ENCODE measurements at regions not wholly inside any gene's neighbourhood (a gene's known extent, or its start where the extent isn't known, plus 50 kb on each side); places are given as distances from the start of the nearest gene placed in this dataset.

- Mint-ChIP-seq H3K4me3 (no peak overlapping the region), H3K4me1 (ENCODE audit: low read depth) (peaks cover 6% of the 10 kb centered on the region), H3K27me3 (ENCODE audit: low read depth) (peaks cover 20% of the 10 kb centered on the region), H3K9me3 (no peaks in the 10 kb centered on the region), H3K27ac (no peak overlapping the region), H3K36me3 (ENCODE audit: low read depth) (no peaks in the 10 kb centered on the region)
Measured at GRCh38 chr2:196420143-196420542, 219.4 kb upstream of the CCDC150 start.

DNA sequence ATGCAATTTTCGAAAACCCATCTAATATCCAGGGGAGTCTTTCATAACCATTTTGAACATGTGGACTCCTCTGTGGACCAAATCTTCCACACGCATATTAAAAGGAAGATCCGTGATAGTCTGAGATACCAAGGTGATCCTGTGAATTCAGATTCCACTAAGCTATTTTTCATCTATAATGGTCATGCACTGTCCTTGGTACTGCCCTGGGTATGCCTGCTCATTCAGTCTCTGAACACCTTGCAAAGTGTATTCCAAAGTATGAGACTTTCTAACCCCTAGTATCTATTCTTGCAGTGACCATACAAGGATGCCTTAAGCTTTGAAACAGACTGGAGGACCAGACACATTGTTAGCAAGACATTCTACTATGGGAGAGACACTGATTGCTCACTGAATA, 217.6 kb upstream of the CCDC150 start:
- peaks cover 21% of the 10 kb centered on the region for H3K27me3 Mint-ChIP-seq (ENCODE audit: low read depth)
- no peak overlapping the region for H3K4me3 Mint-ChIP-seq
- H3K27ac Mint-ChIP-seq, result no peak overlapping the region
- H3K36me3 Mint-ChIP-seq (ENCODE audit: low read depth), result no peaks in the 10 kb centered on the region
- H3K9me3 Mint-ChIP-seq, result no peaks in the 10 kb centered on the region
- H3K4me1 Mint-ChIP-seq (ENCODE audit: low read depth), result no peaks in the 10 kb centered on the region

DNA sequence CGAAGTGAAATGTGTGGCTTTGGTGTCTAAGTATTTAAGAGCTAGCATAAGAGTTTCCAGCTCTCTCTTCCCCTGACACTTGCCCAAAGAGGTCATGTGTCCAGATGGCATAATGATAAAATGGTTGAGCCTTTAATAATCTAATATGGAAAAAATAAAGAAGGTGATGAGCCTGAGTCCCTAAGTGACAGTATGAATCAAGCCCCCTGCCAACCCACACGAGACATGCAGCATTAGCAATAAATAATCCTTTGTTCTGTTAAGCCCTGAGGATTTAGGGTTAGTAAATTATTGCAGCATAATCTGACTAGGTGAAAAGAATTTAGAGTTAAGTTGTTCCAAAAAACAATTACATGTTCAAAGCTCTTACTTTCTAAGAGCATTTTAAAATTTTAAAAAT, 217.2 kb upstream of the CCDC150 start:
- no peak overlapping the region for H3K4me3 Mint-ChIP-seq
- H3K27me3 Mint-ChIP-seq (ENCODE audit: low read depth), result peaks cover 21% of the 10 kb centered on the region
- H3K36me3 Mint-ChIP-seq (ENCODE audit: low read depth), result no peaks in the 10 kb centered on the region
- H3K27ac Mint-ChIP-seq, result no peak overlapping the region
- no peaks in the 10 kb centered on the region for H3K9me3 Mint-ChIP-seq
- no peaks in the 10 kb centered on the region for H3K4me1 Mint-ChIP-seq (ENCODE audit: low read depth)

- Mint-ChIP-seq H3K27ac (no peak overlapping the region), H3K27me3 (ENCODE audit: low read depth) (peaks cover 24% of the 10 kb centered on the region), H3K36me3 (ENCODE audit: low read depth) (no peaks in the 10 kb centered on the region), H3K4me3 (no peak overlapping the region), H3K4me1 (ENCODE audit: low read depth) (peaks cover 4% of the 10 kb centered on the region), H3K9me3 (no peaks in the 10 kb centered on the region)
Measured at GRCh38 chr2:196426122-196426521, 213.4 kb upstream of the CCDC150 start.

DNA sequence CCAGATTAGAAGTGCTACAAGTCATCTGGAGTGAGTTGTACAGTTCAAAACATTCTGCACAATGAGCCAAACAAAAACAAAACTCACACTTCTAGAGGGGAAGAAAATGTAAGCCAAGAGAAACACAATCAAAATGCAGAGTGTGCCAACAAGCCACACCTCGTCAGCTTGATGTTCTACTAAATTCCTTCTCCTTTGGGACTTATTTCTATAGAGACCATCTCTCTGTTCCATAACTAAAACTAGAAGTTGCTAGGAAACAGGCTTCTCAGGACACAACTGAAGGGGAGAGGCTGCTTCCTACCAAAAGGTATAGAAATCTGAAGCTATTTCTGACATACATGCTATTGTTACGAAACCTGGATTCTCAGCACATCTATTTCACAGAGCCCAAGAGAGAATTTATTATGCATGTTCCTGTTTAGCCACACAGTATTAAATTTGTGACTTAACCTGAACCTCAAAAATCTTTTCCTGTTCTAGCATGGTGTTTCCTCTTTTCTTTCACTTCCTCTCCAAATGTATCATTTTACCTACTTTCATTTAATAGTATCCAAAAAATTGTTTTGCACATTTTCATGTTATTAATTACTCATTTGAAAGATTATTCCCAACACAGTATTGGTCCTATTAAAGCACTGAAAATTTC, 211.4 kb upstream of the CCDC150 start:
- H3K9me3 Mint-ChIP-seq, result no peaks in the 10 kb centered on the region
- H3K27me3 Mint-ChIP-seq (ENCODE audit: low read depth), result peaks cover 27% of the 10 kb centered on the region
- peaks cover 4% of the 10 kb centered on the region for H3K4me1 Mint-ChIP-seq (ENCODE audit: low read depth)
- no peak overlapping the region for H3K27ac Mint-ChIP-seq
- H3K36me3 Mint-ChIP-seq (ENCODE audit: low read depth), result no peaks in the 10 kb centered on the region
- no peak overlapping the region for H3K4me3 Mint-ChIP-seq

- no peak overlapping the region for H3K27ac Mint-ChIP-seq
- no peaks in the 10 kb centered on the region for H3K9me3 Mint-ChIP-seq
- H3K4me1 Mint-ChIP-seq (ENCODE audit: low read depth), result peaks cover 4% of the 10 kb centered on the region
- H3K4me3 Mint-ChIP-seq, result no peak overlapping the region
- no peaks in the 10 kb centered on the region for H3K36me3 Mint-ChIP-seq (ENCODE audit: low read depth)
- peaks cover 30% of the 10 kb centered on the region for H3K27me3 Mint-ChIP-seq (ENCODE audit: low read depth)
Measured at GRCh38 chr2:196431076-196431475, 208.4 kb upstream of the CCDC150 start.

- H3K36me3 Mint-ChIP-seq (ENCODE audit: low read depth), result no peaks in the 10 kb centered on the region
- H3K9me3 Mint-ChIP-seq, result no peaks in the 10 kb centered on the region
- no peak overlapping the region for H3K4me3 Mint-ChIP-seq
- H3K4me1 Mint-ChIP-seq (ENCODE audit: low read depth), result peaks cover 4% of the 10 kb centered on the region
- no peak overlapping the region for H3K27ac Mint-ChIP-seq
- H3K27me3 Mint-ChIP-seq (ENCODE audit: low read depth), result peaks cover 30% of the 10 kb centered on the region
Measured at GRCh38 chr2:196431957-196432356, 207.6 kb upstream of the CCDC150 start.

GRCh38 chr2:196433116-196433515, 206.4 kb upstream of the CCDC150 start:
- no peak overlapping the region for H3K27ac Mint-ChIP-seq
- no peak overlapping the region for H3K4me3 Mint-ChIP-seq
- peaks cover 2% of the 10 kb centered on the region for H3K4me1 Mint-ChIP-seq (ENCODE audit: low read depth)
- no peaks in the 10 kb centered on the region for H3K36me3 Mint-ChIP-seq (ENCODE audit: low read depth)
- peaks cover 37% of the 10 kb centered on the region for H3K27me3 Mint-ChIP-seq (ENCODE audit: low read depth)
- H3K9me3 Mint-ChIP-seq, result no peaks in the 10 kb centered on the region

DNA sequence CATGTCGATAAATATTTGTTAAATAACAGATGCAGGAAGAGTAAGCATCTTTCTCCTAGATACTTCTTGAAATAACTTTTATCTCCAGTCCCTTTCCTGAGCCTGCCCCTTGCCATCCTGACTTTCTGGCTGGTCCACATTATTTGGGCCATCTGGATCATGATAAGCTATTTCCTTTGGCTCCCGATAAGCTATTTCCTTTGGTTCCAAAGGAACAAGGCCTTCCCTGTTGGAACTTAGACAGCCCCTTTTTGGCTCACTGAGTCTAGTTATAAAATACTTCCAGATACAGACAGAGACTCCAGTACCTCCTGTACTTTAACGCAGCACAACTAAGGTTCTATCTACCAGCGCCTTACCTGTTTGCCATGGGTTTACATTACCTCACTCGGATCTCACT, 205.3 kb upstream of the CCDC150 start:
- Mint-ChIP-seq H3K27me3 (ENCODE audit: low read depth) (peaks cover 41% of the 10 kb centered on the region), H3K4me3 (no peak overlapping the region), H3K27ac (no peak overlapping the region), H3K9me3 (no peaks in the 10 kb centered on the region), H3K4me1 (ENCODE audit: low read depth) (no peaks in the 10 kb centered on the region), H3K36me3 (ENCODE audit: low read depth) (no peaks in the 10 kb centered on the region)

DNA sequence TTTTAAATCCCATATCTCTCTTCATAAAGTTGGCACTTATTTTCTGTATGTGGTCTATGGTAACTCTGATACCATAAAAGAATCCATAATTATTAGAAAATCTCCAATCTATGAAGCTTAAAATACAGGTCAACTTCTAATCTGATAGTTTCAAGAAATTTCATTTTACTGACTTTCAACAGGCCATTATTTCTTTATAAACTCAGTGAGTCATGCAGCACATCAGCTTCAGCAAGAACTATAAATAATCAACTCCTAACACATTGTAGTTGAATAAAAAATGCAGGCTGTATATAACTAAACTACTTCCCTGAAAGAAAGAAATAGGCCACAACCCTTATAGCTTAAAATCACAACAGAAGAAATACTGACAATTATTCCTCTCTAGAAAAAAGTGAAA, 204.3 kb upstream of the CCDC150 start:
- Mint-ChIP-seq H3K27me3 (ENCODE audit: low read depth) (peaks cover 41% of the 10 kb centered on the region), H3K4me1 (ENCODE audit: low read depth) (no peaks in the 10 kb centered on the region), H3K9me3 (no peaks in the 10 kb centered on the region), H3K4me3 (no peak overlapping the region), H3K27ac (no peak overlapping the region), H3K36me3 (ENCODE audit: low read depth) (no peaks in the 10 kb centered on the region)

GRCh38 chr2:196437626-196438025, 201.9 kb upstream of the CCDC150 start:
- Mint-ChIP-seq H3K4me1 (ENCODE audit: low read depth) (no peaks in the 10 kb centered on the region), H3K36me3 (ENCODE audit: low read depth) (no peaks in the 10 kb centered on the region), H3K9me3 (no peaks in the 10 kb centered on the region), H3K4me3 (no peak overlapping the region), H3K27me3 (ENCODE audit: low read depth) (peaks cover 37% of the 10 kb centered on the region), H3K27ac (no peak overlapping the region)

- Mint-ChIP-seq H3K4me1 (ENCODE audit: low read depth) (no peaks in the 10 kb centered on the region), H3K9me3 (no peaks in the 10 kb centered on the region), H3K27me3 (ENCODE audit: low read depth) (peaks cover 25% of the 10 kb centered on the region), H3K4me3 (no peak overlapping the region), H3K36me3 (ENCODE audit: low read depth) (no peaks in the 10 kb centered on the region), H3K27ac (no peak overlapping the region)
Measured at GRCh38 chr2:196439760-196440159, 199.8 kb upstream of the CCDC150 start.

DNA sequence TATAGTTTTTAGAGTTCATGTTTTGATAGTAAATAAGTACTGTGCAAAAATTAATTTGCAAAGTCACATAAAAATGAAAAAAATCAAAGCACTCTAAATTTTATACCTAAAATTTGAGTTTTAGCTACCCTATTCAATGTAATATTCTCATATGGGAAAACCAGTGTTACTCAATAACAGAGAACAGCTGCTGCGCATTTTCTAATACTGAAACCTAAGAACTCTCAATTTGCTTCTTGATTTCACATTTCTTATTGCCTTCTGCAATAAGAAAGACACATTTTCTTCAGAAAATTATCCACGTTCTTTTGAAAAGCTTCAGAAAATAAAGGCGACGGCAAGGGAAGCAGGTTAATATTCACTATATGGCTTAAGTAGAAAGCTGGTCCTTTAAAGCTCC, 199.1 kb upstream of the CCDC150 start:
- Mint-ChIP-seq H3K9me3 (no peaks in the 10 kb centered on the region), H3K4me1 (ENCODE audit: low read depth) (no peaks in the 10 kb centered on the region), H3K36me3 (ENCODE audit: low read depth) (no peaks in the 10 kb centered on the region), H3K4me3 (no peak overlapping the region), H3K27me3 (ENCODE audit: low read depth) (peaks cover 30% of the 10 kb centered on the region), H3K27ac (no peak overlapping the region)

DNA sequence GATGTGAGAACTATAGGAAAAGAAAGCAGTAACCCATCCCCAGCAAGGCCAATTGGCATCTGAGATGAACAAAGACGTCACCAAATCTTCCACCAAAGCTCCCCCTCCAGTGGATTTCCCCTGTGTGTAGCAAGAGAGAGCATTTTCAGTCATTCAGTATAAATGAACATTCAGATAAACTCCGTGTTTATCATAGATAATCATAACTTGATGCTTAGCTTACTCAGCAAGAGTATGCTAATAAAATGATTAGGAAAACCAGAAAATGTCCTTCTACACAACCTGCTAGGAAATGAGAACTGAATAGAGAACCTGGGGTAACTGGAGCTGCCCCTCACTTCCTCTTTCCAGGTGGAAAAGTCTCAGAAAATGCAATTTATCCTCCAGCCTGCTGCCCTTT, 198.0 kb upstream of the CCDC150 start:
- Mint-ChIP-seq H3K9me3 (no peaks in the 10 kb centered on the region), H3K27me3 (ENCODE audit: low read depth) (peaks cover 38% of the 10 kb centered on the region), H3K4me3 (no peak overlapping the region), H3K36me3 (ENCODE audit: low read depth) (no peaks in the 10 kb centered on the region), H3K27ac (no peak overlapping the region), H3K4me1 (ENCODE audit: low read depth) (no peaks in the 10 kb centered on the region)

DNA sequence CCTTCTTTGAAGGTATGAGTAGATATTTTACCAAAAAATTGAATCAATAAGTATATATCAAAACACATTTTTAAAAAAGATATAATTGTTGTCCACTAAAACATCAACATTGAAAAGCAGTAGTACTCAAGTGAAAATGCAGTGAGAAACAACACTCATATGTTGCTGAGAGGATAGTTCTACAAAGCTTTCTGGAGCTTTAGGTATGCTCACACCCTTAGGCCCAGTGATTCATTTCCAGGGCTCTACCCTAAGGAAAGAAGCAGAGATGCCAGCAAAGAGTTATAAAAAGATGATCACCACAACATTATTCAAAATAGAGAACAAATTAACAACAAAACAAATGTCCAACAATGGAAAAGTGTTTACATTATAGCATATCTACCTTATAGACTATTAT, 197.3 kb upstream of the CCDC150 start:
- no peaks in the 10 kb centered on the region for H3K9me3 Mint-ChIP-seq
- no peak overlapping the region for H3K4me3 Mint-ChIP-seq
- no peaks in the 10 kb centered on the region for H3K4me1 Mint-ChIP-seq (ENCODE audit: low read depth)
- H3K27me3 Mint-ChIP-seq (ENCODE audit: low read depth), result peaks cover 38% of the 10 kb centered on the region
- no peak overlapping the region for H3K27ac Mint-ChIP-seq
- H3K36me3 Mint-ChIP-seq (ENCODE audit: low read depth), result no peaks in the 10 kb centered on the region

DNA sequence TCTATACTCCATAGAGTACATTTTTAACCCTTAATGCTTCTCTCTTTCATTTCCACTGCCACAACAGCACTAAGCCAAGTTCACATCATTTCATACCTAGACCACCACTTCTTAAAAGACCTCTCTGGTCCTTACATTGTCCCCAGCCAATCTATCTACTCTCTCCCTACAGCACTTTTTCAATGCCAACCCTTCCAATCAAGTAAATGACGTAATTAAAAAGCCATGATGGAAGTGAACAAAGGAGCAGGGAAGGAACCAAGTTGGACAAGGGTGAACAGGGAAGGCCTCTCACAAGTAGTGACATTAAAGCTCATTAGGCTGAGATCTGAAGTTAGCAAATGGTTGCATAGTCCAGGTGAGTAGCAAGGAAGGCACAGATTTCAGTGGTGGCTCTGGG, 195.1 kb upstream of the CCDC150 start:
- Mint-ChIP-seq H3K9me3 (no peaks in the 10 kb centered on the region), H3K36me3 (ENCODE audit: low read depth) (no peaks in the 10 kb centered on the region), H3K4me3 (no peak overlapping the region), H3K27ac (no peak overlapping the region), H3K4me1 (ENCODE audit: low read depth) (no peaks in the 10 kb centered on the region), H3K27me3 (ENCODE audit: low read depth) (peaks cover 29% of the 10 kb centered on the region)

All from T-helper 1 cell treated with Interleukin-12 subunit alpha and Interleukin-12 subunit beta and Interleukin-4 antibody, amounts not matched to agents 30 μg/mL and 1 μg/mL, for 36 hours (primary cell).